DOHH2 (cell line): ENCODE measurements at regions not wholly inside any gene's neighbourhood (a gene's known extent, or its start where the extent isn't known, plus 50 kb on each side); places are given as distances from the start of the nearest gene placed in this dataset.

Source experiments
- EZH2phosphoT487 ChIP-seq: fragments of 200-600 bp; sonication (generic); IDR thresholded peaks from 2 replicates; pipeline ENCODE4 v1.6.1; 2017; ENCODE audit warnings: borderline replicate concordance, mild to moderate bottlenecking, antibody characterized with exemption, low read length, moderate library complexity, mixed read lengths
- TF ChIP-seq, protein P1 (sequence below): fragments of 200-600 bp; sonication (generic); IDR thresholded peaks from one replicate; pipeline ENCODE4 v1.5.1; 2014; ENCODE audit warnings: antibody characterized with exemption, mild to moderate bottlenecking, low read depth, low read length; ENCODE audit not compliant: poor library complexity, severe bottlenecking

DNA sequence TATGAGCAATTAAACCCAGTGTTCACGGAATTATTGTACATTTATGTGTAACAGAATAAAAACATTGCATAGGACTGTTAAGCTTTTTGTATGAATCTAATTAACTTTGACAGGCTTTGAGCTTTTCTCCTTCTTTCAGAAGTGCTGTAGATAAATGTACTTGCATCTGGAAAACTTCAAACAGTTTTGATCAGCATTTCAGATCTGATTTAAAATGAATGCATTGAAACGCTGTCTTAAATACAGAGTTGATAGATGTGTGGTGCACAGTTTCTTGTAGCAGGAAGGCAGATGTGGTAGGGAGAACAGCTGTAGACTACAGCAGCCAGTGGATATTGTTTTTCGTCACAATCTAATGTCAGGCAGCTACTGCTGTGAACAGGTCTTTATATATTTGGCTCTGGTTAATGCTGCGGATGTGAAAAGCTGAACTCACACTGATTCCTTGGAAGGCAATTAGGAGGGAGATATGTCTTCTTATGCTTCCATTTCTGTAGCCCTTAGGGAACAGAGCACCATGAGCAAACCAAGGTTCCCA is 193.8 kb upstream of the GOLIM4 start:
- TF ChIP-seq, protein P1, sequence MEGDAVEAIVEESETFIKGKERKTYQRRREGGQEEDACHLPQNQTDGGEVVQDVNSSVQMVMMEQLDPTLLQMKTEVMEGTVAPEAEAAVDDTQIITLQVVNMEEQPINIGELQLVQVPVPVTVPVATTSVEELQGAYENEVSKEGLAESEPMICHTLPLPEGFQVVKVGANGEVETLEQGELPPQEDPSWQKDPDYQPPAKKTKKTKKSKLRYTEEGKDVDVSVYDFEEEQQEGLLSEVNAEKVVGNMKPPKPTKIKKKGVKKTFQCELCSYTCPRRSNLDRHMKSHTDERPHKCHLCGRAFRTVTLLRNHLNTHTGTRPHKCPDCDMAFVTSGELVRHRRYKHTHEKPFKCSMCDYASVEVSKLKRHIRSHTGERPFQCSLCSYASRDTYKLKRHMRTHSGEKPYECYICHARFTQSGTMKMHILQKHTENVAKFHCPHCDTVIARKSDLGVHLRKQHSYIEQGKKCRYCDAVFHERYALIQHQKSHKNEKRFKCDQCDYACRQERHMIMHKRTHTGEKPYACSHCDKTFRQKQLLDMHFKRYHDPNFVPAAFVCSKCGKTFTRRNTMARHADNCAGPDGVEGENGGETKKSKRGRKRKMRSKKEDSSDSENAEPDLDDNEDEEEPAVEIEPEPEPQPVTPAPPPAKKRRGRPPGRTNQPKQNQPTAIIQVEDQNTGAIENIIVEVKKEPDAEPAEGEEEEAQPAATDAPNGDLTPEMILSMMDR, result no peak
- TF ChIP-seq EZH2phosphoT487, result no peak
